Right kidney (tissue), 1 donor: ENCODE measurements at regions not wholly inside any gene's neighbourhood (a gene's known extent, or its start where the extent isn't known, plus 50 kb on each side); places are given as distances from the start of the nearest gene placed in this dataset.
"Not testable (repeated sequence)": the region's sequence is repeated elsewhere in the genome, so short reads cannot be mapped to it uniquely, and the experiment has no call there.

Experiments used
- DNase-seq: peaks from one replicate; pipeline ENCODE4 v3.0.0-alpha.2; 2016

DNA sequence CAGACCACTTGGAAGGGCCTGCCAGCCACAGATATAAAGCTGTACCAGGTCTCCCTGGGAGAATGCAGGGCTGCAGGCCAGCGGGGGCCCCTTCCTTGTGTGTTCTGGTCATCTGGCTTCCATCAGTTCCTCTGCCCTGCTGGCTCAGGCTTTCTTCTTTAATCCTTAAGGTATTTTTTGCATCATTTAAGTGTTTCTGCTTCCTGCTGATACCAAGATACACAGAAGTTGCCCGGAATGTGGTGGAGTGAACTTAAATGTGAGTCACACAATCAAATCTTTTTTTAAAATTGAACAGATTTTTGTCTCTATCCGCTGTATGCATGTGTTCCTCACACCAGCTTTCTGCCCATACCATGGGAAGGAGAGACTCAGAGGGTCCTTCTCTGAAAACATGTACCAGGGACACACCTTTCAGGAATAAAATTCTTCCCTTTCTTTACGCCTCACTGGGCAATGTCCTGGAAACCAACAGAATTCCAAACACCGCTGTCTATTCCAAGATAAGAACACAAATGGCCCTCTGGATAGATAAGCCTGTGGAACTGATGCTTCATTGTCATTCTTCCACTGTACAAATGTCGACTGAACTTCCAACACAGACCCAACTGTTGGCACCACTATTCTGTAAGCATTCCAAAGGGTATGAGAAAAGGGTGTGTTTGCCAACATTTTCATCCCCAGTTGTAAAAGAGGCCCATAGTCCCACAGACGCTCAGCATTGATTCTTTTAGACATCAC is 206.2 kb upstream of the MYLIP start:
- no peak for DNase-seq

DNA sequence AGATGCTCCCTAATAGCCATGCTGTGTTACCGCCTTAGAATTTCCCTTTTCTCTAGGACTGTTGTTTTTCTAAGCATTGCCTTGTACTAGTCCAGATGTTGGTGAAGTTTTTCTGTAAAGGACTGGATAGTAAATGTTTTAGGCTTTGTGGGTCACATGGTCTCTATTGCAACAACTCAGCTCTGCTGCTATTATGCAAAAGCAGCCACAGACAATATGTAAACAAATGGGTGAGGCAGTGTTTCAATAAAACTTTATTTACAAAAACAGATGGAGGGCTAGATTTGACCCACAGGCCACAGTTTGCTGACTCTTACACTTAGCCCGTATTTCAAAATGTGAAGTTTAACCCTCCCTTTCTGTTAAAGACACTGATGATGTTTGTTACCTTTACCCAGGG is 207.6 kb upstream of the MYLIP start:
- DNase-seq = no peak

DNA sequence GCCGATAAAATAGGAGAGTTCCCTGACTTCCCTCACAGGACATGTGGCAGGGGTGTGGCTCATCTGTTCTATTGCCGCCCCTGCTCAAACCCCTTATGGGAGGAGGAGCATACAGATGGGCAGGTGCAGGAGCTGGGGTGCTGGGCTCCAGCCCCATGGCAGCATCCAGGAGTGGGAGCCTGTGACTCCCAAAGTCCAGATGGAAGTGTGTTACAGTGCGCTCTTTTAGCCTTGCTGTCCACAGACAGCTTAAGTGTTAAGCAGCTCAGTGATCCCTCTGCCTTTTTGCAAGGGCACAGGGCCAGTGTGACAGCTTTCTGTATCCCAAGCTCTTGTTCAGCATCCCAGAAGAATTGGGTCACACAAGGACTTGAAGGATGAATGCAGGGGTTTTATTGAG is 212.3 kb upstream of the MYLIP start:
- no peak for DNase-seq

DNA sequence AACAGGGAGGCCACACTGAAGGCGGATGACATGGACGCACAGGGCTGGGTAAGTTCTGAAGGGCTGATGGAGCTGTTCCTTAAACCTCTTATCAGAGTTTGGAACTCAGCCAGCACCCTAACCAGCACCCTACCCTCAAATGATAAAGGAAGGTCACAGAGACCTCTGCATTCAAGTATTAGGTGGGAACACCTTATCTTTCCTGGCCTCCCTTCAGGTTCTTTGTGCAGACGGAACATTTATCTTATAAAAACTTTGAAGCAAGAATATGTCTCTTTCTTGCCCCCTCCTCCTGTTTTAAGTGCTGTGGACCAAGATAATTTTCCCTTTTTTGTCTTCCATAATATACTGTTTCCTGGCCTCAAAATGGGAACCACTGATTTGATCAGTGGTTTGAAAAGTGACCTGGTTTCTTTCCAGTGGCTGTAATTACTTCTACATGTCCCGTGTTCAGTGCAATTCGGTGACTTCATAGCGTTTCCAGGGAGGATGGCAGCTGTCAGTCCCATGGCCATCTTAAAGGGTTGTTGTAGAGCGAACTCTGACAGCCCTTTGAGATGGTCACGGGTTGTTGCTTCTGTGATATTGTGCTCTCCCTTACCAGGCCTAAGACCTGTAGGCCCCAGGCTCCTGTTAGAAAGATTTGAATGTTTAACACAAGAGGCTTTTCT is 213.2 kb upstream of the MYLIP start:
- no peak for DNase-seq

DNA sequence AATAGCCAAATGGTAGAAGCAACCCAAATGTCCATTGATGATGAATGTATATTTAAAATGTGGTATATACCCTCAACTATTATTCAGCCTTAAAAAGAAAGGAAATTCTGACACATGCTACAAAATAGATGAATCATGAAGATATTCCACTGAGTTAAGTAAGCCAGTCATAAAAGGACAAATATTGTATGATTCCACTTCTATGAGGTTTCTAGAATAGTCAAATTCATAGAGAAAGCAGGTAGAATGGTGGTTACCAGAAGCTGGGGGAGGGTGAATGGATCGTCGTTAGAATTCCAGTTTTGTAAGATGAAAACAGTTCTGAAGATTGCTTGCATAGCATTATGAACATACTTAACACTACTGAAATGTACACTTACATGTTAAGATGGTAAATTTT is 214.3 kb upstream of the MYLIP start:
- no peak for DNase-seq

DNA sequence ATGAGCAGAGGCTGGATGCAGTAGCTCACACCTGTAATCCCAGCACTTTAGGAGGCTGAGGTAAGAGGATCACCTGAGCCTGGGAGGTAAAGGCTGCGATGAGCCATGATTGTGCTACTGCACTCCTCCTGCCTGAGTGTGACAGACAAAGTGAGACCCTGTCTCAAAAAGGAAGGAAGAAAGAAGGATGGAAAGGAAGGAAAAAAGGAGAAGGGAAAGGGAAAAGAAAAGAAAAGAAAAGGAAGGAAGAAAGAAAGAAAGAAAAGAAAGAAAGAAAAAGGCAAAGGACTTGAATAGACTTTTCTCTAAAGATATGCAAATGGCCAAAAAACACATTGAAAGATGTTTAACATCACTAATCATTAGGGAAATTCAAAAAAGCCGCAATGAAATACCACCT is 215.3 kb upstream of the MYLIP start:
- DNase-seq = no peak

DNA sequence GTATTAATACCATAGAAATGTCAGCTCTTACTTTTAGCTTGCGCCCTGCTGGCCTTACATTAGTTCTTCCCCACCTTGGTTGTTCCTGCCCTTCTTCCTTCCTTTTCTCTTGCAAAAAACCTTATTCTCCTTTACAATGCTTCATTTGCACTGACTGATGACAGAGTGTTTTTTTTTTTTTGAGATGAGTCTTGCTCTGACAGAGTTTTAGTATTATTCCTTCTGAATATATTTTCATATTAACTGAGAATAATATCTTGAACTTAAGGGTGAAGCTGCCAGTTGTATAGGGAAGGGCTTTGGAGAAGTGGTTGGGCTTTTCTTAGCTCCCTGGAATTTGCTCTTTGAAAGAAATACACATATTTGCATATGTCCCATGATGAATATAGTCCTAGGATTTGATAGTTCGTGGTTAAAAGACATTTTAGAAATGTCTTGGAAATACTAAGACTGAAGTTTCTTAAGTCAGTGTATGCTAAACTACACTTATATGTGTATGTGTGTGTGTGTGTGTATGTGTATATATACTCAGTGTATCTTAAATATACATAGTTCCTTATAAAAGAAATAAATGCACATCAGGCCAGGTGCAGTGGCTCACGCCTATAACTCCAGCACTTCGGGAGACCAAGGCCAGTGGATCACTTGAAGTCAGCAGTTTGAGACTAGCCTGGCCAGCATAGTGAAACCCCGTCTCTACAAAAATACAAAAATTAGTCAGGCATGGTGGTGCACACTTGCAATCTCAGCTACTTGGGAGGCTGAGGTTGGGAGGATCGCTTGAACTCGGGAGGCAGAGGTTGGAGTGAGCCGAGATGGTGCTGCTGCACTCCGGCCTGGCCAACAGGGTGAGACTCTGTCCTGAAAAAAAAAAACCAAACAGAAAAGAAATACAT is 216.1 kb upstream of the MYLIP start:
- no peak for DNase-seq

DNA sequence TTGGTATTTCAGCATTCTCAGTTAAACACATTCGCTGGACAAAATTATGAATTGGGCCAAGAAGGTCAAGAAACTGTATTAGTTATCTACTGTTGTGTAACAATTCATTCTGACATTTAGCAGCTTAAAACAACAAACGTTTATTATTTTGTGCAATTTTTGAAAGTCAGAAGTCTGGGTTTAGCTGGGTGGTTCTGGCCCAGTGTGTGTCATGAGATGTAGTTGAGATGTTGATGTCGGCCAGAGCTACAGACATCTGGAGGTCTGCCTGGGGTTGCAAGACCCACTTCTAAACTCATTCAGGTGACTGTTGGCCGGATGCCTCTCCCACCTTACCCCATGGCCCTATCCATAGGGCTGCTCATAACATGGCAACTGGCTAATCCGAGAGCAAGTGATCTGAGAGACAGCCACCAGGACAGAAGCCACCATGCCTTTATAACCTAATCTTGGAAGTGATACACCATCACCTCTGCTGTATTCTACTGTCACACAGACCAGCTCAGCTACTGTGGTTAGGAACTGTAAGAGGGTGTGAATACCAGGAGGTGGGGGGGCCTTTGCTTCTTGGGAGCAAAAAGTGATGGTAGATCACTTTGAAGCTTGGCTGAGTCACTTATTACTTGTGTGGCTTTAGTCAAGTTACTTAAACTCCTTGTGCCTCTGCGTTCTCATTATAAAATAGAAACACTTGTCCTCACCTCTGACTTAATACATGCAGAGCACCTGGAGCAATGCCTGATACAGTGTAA is 217.0 kb upstream of the MYLIP start:
- DNase-seq = no peak

DNA sequence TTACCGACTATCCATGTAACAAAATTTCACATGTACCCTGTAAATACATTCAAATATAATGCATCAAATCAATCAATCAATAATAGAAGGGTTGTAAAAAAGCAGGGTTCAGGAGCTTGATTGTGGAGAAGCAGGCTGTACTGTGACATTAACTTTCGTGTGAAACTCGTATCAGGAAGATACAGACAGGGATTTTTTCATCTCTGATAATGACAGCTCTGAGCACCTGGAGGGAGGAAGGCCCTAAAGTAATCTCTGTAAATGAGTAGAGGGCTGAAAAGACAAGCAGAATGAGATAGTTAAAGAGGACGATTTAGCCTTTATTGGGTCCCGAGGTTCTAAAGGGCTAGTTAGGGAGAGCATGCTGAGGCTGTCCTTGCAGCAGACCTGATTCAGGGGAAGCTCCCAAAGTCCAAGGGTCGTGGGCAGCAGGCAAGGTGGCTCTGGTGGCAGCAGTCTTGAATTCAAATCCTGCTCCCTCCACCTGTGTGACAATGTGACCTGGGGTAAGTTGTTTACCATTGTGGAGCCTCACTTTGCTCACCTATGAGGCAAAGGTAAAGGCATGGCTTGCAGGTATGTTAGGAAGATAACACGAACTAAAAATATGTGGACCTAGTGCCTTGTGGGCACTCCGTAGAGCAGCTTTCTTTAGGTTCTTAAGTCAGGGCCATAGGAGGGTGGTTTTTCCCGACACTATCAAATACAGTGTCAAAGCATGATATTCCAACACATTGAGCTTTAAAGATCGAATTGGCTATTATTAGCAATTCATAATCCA is 219.4 kb upstream of the MYLIP start:
- no peak for DNase-seq

DNA sequence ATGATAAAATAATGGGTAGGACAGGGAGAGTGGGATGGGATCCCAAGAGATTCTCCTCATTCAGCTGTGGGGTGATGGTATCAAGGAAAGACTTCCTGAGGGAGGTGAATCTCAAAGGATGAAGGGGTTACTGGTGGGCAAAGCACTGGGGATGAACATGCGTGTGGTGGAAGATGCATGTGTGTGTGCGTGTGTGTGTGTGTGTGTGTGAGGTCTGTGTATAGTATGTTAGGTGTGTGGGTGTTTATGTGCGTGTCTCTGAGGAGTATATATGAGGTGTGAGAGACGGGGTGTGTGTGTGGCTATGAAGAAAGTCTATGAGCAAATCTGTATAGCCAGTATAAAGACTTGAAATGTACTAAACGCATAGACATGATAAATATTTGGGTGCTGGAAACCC is 220.0 kb upstream of the MYLIP start:
- no peak for DNase-seq

DNA sequence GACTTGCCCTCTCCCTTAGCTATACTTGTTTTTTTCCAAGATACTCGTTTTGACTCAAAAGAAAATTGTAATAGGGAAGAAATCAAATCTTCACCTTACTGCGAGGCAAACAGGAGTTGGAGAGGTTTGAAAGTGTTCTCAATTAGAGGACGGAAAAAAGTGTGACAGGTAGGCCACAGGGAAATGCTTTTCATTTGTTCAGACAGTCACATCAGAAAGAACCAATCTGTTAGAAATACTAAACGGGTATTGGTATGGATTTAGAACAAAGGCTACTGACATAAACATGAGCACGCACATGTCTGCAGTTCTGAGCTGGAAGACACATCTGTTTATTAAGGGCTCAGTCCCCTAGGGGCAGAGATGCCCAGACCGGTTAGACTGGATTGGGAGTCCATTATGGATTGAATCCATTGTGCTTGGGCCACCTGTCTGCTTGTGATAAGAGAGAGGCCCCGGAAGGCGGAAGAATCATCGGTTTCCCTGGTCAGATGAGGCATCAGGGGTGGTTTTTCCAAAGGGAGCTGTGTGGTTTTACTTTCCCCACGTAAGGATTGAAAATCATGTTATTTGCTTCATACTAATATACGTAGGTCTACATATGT is 220.9 kb upstream of the MYLIP start:
- no peak for DNase-seq

DNA sequence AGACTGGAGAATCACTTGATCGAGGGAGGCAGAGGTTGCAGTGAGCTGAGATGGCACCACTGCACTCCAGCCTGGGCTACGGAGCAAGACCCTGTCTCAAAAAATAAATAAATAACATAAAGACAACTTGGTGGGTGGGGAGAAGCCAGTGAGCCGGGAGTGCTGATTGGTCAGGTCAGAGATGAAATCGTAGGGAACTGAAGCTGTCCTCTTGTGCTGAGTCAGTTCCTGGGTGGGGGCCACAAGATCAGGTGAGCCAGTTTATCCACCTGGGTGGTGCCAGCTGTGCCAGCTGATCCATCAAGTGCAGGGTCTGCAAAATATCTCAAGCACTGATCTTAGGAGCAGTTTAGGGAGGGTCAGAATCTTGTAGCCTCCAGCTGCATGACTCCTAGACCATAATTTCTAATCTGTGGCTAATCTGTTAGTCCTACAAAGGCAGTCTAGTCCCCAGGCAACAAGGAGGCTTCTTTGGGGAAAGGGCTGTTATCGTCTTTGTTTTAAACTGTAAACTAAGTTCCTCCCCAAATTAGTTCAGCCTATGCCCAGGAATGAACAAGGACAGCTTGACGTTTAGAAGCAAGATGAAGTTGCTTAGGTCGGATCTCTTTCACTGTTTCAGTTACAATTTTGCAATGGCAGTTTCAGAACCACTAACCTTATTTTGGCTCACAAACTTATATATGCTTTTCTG is 221.5 kb upstream of the MYLIP start:
- not testable (repeated sequence) for DNase-seq

DNA sequence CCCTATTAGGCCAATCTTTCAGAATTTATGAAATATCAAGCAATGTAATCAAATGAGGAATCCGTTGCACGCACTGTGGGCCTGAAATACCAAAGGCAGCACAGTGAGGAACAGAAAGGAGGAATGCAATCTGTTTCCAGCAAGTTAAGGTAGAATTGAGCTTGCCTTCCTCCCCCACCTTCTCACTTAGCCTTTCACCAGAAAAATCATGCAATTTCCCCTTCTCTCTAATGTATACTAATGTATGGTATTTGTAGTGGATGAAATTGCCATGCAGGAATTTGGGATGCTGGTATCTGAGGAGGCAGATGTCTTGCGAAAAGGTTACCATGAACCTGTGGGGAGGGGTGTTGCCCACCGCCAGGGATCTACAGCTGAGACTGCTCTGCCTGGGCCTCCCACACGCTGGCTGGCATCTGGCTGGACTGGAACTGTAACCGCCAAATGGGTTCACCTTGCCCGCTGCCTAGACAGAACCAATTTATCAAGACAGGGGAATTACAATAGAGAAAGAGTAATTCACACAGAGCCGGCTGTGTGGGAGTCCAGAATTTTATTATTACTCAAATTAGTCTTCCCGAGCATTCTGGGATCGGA is 222.4 kb upstream of the MYLIP start:
- no peak for DNase-seq

DNA sequence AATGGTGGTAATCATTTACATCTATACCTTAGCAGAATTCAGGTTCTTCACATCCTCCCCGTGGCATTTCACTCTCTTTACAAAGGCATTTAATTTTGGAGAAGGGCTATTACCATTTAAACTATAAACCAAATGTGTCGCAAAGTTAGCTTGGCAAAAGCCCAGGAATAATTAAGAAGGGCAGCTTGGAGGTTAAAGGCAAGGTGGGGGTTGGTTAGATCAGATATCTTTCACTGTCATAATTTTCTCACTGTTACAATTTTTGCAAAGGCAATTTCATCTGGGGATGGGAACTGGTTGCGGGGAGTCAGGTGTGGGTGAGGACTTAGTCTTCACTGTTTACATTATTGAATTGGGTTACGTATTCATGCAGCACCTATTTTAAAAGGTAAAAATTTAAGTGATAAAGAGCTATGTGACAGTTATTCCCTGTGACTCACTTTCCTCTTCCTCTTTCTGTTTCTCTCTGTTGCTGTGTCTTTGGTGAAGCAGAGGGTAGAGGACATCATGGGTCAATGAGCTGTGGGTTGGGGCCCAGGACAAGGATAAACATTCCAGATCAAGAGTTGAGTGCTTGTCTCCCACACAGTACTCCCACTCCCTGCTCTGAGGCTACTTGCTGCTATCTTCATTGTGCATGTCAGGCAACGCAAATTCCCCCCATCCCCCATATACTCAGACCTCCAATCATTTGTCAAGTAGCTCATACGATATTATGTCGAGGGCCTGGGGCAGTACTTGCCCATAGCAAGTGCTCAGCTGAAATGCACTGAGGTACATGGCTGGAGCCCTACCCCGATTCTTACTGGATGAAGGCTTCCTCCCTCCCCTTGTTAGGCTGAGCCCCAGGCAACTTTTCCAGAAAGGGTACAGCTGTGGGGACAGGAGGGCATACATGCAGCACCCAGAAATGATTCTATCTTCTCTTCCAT is 223.1 kb upstream of the MYLIP start:
- peak; percentile 52 for DNase-seq

DNA sequence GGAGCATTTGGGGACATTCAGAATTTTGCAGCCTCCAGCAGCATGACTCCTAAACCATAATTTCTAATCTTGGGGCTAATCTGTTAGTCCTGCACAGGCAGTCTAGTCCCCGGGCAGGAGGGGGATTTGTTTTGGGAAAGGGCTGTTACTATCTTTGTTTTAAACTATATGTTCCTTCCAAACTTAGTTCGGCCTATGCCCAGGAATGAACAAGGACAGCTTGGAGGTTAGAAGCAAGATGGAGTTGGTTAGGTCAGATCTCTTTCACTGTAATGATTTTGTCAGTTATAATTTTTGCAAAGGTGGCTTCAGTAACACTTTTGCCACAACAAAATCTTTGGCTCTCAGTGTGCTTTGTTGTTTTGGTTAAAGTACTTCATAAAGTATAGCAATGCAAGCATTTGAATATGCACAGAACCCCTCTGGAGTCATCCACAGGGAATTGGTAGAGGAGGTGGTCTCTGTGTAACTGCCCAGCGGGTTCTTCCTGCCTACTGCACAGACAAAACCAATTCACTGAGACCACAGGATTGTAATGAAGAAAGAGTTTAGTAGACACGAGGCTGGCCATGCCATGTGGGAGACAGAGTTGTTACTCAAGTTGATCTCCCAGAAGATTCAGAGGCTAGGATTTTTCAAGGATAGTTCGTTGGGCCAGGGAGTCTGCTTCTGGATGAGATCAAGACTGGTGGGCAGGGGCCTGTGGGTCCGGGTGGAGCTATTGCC is 224.1 kb upstream of the MYLIP start:
- no peak for DNase-seq

DNA sequence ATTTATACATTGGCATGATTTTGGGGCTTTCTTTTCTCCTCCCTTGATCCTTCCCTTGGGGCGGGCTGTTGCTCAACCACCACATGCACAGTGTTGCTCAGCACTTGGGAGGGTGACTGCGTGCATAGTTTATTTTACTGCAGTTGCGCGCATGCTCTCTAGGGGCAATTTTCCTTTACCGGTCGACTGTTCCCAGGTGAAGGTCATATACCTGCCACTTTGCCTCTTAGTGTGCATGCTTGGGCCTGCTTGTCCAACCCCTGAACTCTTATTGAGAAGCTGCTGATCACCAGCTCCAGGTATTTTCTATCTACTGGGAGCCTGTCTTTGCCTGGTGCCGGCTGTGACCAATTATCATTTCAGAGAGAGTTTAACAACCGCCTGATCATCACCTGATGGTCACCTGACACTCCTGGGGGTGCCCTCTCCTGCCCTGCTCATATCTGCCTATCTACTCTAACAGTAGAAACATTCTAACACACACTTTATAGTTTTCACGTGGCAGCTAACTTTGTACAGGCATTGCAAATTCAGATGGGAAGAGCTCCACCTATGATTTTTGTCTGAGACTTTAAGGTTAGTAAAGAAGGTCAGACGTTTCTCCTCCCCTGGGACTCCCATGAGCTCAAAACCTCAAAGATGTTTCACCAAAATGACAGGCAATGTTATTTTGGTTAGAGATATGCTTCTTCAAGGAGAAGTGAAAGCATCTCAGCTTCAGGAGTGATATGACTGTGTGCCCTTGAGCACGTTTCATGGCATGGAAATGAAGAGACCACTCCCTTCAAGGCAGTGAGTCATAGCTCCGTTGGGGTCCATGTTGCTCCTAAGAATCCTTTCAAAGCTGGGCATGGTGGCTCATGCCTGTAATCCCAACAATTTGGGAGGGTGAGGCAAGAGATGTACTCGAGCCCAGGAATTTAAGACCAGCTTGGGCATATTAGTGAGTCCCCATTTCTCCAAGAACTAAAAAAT is 227.5 kb upstream of the MYLIP start:
- DNase-seq = no peak

DNA sequence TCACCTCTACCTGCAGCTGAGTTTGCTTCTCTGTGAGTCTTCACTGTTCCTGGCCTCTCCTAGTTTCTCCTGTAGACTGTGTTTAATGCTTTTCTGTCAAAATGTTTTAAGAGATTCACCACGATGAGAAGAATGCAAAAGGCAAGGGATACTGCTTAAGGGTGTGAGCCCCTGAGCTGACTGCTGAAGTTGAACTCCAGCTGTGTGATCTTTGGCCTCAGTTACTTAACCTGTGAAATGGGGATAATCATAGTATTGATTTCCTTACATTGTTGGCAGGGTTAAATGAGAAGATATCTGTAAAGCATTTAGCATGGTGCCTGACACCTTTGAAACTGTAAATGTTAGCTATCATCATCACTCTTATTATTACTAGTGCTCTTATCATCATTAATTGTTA is 230.2 kb upstream of the MYLIP start:
- no peak for DNase-seq
